HG03175 (cell line): ENCODE measurements at regions not wholly inside any gene's neighbourhood (a gene's known extent, or its start where the extent isn't known, plus 50 kb on each side); places are given as distances from the start of the nearest gene placed in this dataset.
A peak's percentile ranks its signal among the peaks of the same experiment; 100 is the strongest.

ENCODE experiments used
- ATAC-seq: cut with Tn5 transposase; IDR thresholded peaks from one replicate; pipeline ENCODE4 v1.9.1; 2021; ENCODE audit warnings: mild to moderate bottlenecking, moderate library complexity; ENCODE audit not compliant: unreplicated experiment

GRCh38 chr5:118554981-118555380, 433.4 kb downstream of the DTWD2 start:
- ATAC-seq, result no peak

GRCh38 chr5:118554241-118554640, 434.1 kb downstream of the DTWD2 start:
- ATAC-seq, result no peak

GRCh38 chr5:118553662-118554061, 434.7 kb downstream of the DTWD2 start:
- no peak for ATAC-seq

- no peak for ATAC-seq
These were observed 435.5 kb downstream of the DTWD2 start for GRCh38 chr5:118552731-118553360.

- no peak for ATAC-seq
These were observed 436.2 kb downstream of the DTWD2 start for GRCh38 chr5:118552146-118552545.

GRCh38 chr5:118551716-118552115, 436.6 kb downstream of the DTWD2 start:
- no peak for ATAC-seq

GRCh38 chr5:118551031-118551430, 437.3 kb downstream of the DTWD2 start:
- ATAC-seq, result no peak

GRCh38 chr5:118548761-118549720, 439.3 kb downstream of the DTWD2 start:
- no peak for ATAC-seq

GRCh38 chr5:118545470-118545869, 442.9 kb downstream of the DTWD2 start:
- no peak for ATAC-seq

GRCh38 chr5:118544887-118545449, 443.4 kb downstream of the DTWD2 start:
- ATAC-seq, result no peak

GRCh38 chr5:118533923-118534322, 454.4 kb downstream of the DTWD2 start:
- ATAC-seq, result no peak

GRCh38 chr5:118533156-118533555, 455.2 kb downstream of the DTWD2 start:
- no peak for ATAC-seq

- ATAC-seq, result no peak
These were observed 457.1 kb downstream of the DTWD2 start for GRCh38 chr5:118531276-118531675.

GRCh38 chr5:118529361-118530144, 458.8 kb downstream of the DTWD2 start:
- ATAC-seq, result no peak

- ATAC-seq, result no peak
These were observed 465.7 kb downstream of the DTWD2 start for GRCh38 chr5:118522626-118523025.

GRCh38 chr5:118520771-118521415, 467.5 kb downstream of the DTWD2 start:
- ATAC-seq, result no peak

GRCh38 chr5:118519466-118519865, 468.9 kb downstream of the DTWD2 start:
- ATAC-seq, result no peak

- ATAC-seq, result no peak
These were observed 469.6 kb downstream of the DTWD2 start for GRCh38 chr5:118518720-118519119.

- ATAC-seq, result no peak
These were observed 476.5 kb downstream of the DTWD2 start for GRCh38 chr5:118511846-118512245.

GRCh38 chr5:118506217-118506852, 482.0 kb downstream of the DTWD2 start:
- peak; percentile 91 for ATAC-seq
